ENCODE measurements at regions not wholly inside any gene's neighbourhood (a gene's known extent, or its start where the extent isn't known, plus 50 kb on each side); places are given as distances from the start of the nearest gene placed in this dataset.

GRCh38 chr12:124711344-124711743, 143.9 kb upstream of the NCOR2 start:
- Histone ChIP-seq H3K4me3 (no peak overlapping the region), H3K27me3 (ENCODE audit: insufficient read depth, low read depth) (no peaks in the 10 kb centered on the region), H3K36me3 (ENCODE audit: low read depth) (no peaks in the 10 kb centered on the region), H3F3A (ENCODE audit: insufficient read depth, low read depth) (peaks cover 21% of the 10 kb centered on the region), H3K9me2 (ENCODE audit: insufficient read depth) (no peaks in the 10 kb centered on the region), H3K27ac (no peak overlapping the region), H2AFZ (no peak overlapping the region), H3K9me3 (ENCODE audit: insufficient read depth, low read depth) (no peaks in the 10 kb centered on the region; the same call in 1 of the 2 replicates), H3K79me2 (ENCODE audit: low read depth) (no peaks in the 10 kb centered on the region), H4K20me1 (ENCODE audit: insufficient read depth) (no peaks in the 10 kb centered on the region), H3K4me1 (replicated peaks; ENCODE audit: insufficient read depth) (peaks cover 21% of the 10 kb centered on the region), H3K4me2 (no peak overlapping the region)
- POLR2A ChIA-PET (ENCODE audit: unreplicated experiment), result no interaction called here
- TF ChIP-seq CTCF (conservative IDR thresholded peaks at IDR 0.05), result no peak
- TF ChIP-seq EZH2 (IDR thresholded peaks at IDR 0.05; ENCODE audit: low read depth), result no peak
- no peak for DNase-seq
- CTCF ChIA-PET, result no interaction called here
- BruUV-seq (replicated peaks), result no TSS peak
- intact Hi-C loops (cut with micrococcal nuclease; ENCODE audit: unreplicated experiment), result loop anchor here (10.0 kb wide), 1 partner anchor 77 kb away; no protein-coding TSS in a partner anchor

GRCh38 chr12:124709722-124710687, 142.6 kb upstream of the NCOR2 start:
- DNase-seq, result no peak
- Histone ChIP-seq H3K27ac (no peak overlapping the region), H3F3A (ENCODE audit: insufficient read depth, low read depth) (peaks cover 10% of the 10 kb centered on the region), H3K9me3 (ENCODE audit: insufficient read depth, low read depth) (no peaks in the 10 kb centered on the region; the same call in 1 of the 2 replicates), H2AFZ (no peak overlapping the region), H3K4me1 (replicated peaks; ENCODE audit: insufficient read depth) (peaks cover 17% of the 10 kb centered on the region), H3K27me3 (ENCODE audit: insufficient read depth, low read depth) (no peaks in the 10 kb centered on the region), H3K9me2 (ENCODE audit: insufficient read depth) (no peaks in the 10 kb centered on the region), H3K79me2 (ENCODE audit: low read depth) (no peaks in the 10 kb centered on the region), H3K36me3 (ENCODE audit: low read depth) (no peaks in the 10 kb centered on the region), H3K4me2 (no peak overlapping the region), H4K20me1 (ENCODE audit: insufficient read depth) (no peaks in the 10 kb centered on the region), H3K4me3 (no peak overlapping the region)
- ChIA-PET CTCF (no interaction called here), POLR2A (ENCODE audit: unreplicated experiment) (interaction anchor here (0.6 kb wide), 1 partner anchor 379 kb away, joined by 4 read pairs; no protein-coding TSS in a partner anchor)
- TF ChIP-seq EZH2 (IDR thresholded peaks at IDR 0.05; ENCODE audit: low read depth), result no peak
- TF ChIP-seq CTCF (conservative IDR thresholded peaks at IDR 0.05), result no peak
- BruUV-seq (replicated peaks), result no TSS peak
- intact Hi-C loops (cut with micrococcal nuclease; ENCODE audit: unreplicated experiment), result loop anchor here (10.0 kb wide), 1 partner anchor 75 kb away; no protein-coding TSS in a partner anchor

GRCh38 chr12:124707316-124707715, 139.9 kb upstream of the NCOR2 start:
- Histone ChIP-seq H3K4me2 (no peak overlapping the region), H2AFZ (no peak overlapping the region), H3K9me3 (ENCODE audit: insufficient read depth, low read depth) (no peaks in the 10 kb centered on the region; the same call in 1 of the 2 replicates), H3K4me1 (replicated peaks; ENCODE audit: insufficient read depth) (peaks cover 32% of the 10 kb centered on the region), H3F3A (ENCODE audit: insufficient read depth, low read depth) (peaks cover 13% of the 10 kb centered on the region; the same call in 1 of the 2 replicates), H3K9me2 (ENCODE audit: insufficient read depth) (no peaks in the 10 kb centered on the region), H3K79me2 (ENCODE audit: low read depth) (no peaks in the 10 kb centered on the region), H3K4me3 (no peak overlapping the region), H3K27me3 (ENCODE audit: insufficient read depth, low read depth) (no peaks in the 10 kb centered on the region), H4K20me1 (ENCODE audit: insufficient read depth) (no peaks in the 10 kb centered on the region), H3K36me3 (ENCODE audit: low read depth) (no peaks in the 10 kb centered on the region), H3K27ac (no peak overlapping the region)
- TF ChIP-seq EZH2 (IDR thresholded peaks at IDR 0.05; ENCODE audit: low read depth) (no peak), CTCF (conservative IDR thresholded peaks at IDR 0.05) (no peak)
- CTCF ChIA-PET, result interaction anchor here (0.7 kb wide), 1 partner anchor 21 kb away, joined by 7 read pairs; no protein-coding TSS in a partner anchor
- BruUV-seq (replicated peaks), result no TSS peak
- POLR2A ChIA-PET (ENCODE audit: unreplicated experiment), result no interaction called here
- no peak for DNase-seq
- intact Hi-C loops (cut with micrococcal nuclease; ENCODE audit: unreplicated experiment), result no loop called here
